Progenitor cell of endocrine pancreas (in vitro differentiated cells): ENCODE measurements at regions not wholly inside any gene's neighbourhood (a gene's known extent, or its start where the extent isn't known, plus 50 kb on each side); places are given as distances from the start of the nearest gene placed in this dataset.

Source experiments
- DNase-seq: peaks from one replicate; pipeline ENCODE4 v3.0.0; 2021; ENCODE audit warnings: low spot score; ENCODE audit not compliant: unreplicated experiment
- H3K27ac Mint-ChIP-seq: 2 replicates; pipeline ENCODE4 v1.8.0; 2021; ENCODE audit warnings: mild to moderate bottlenecking, moderate library complexity, mixed read lengths
- H3K27me3 Mint-ChIP-seq: 2 replicates; pipeline ENCODE4 v1.8.0; 2021; ENCODE audit warnings: mixed read lengths
- H3K36me3 Mint-ChIP-seq: 2 replicates; pipeline ENCODE4 v1.8.0; 2022; ENCODE audit warnings: mixed read lengths; ENCODE audit not compliant: insufficient read depth
- H3K4me1 Mint-ChIP-seq: 2 replicates; pipeline ENCODE4 v1.8.0; 2021; ENCODE audit warnings: low read depth, mixed read lengths
- H3K4me3 Mint-ChIP-seq: 2 replicates; pipeline ENCODE4 v1.8.0; 2021; ENCODE audit warnings: low read depth, mild to moderate bottlenecking, moderate library complexity, mixed read lengths
- H3K9me3 Mint-ChIP-seq: 2 replicates; pipeline ENCODE4 v1.8.0; 2021; ENCODE audit warnings: low read depth, mixed read lengths
- CTCF ChIP-seq: fragments of 200-600 bp; sonication (generic); IDR thresholded peaks from one replicate; pipeline ENCODE4 v1.5.0; 2021; ENCODE audit warnings: antibody characterized with exemption, mild to moderate bottlenecking; ENCODE audit not compliant: unreplicated experiment

- no peak overlapping the region for H3K4me3 Mint-ChIP-seq
- no peak overlapping the region for H3K27ac Mint-ChIP-seq
- H3K4me1 Mint-ChIP-seq = peaks cover 6% of the 10 kb centered on the region
Measured at GRCh38 chr9:78383130-78383529, 86.2 kb downstream of the PSAT1 start.

GRCh38 chr9:78386348-78386747 is 89.4 kb downstream of the PSAT1 start:
- no peaks in the 10 kb centered on the region for H3K9me3 Mint-ChIP-seq
- H3K27ac Mint-ChIP-seq = no peak overlapping the region
- H3K4me3 Mint-ChIP-seq = no peak overlapping the region
- no peaks in the 10 kb centered on the region for H3K27me3 Mint-ChIP-seq
- no peak for TF ChIP-seq CTCF
- DNase-seq = no peak
- no peaks in the 10 kb centered on the region for H3K36me3 Mint-ChIP-seq
- peaks cover 6% of the 10 kb centered on the region for H3K4me1 Mint-ChIP-seq

More at GRCh38 chr9:78383130-78383529, 86.2 kb downstream of the PSAT1 start:
- Mint-ChIP-seq H3K9me3 (peaks cover 4% of the 10 kb centered on the region), H3K27me3 (no peaks in the 10 kb centered on the region), H3K36me3 (no peaks in the 10 kb centered on the region)
- no peak for DNase-seq
- TF ChIP-seq CTCF = no peak

GRCh38 chr9:78386773-78387172 is 89.8 kb downstream of the PSAT1 start:
- H3K9me3 Mint-ChIP-seq = no peaks in the 10 kb centered on the region
- H3K27me3 Mint-ChIP-seq = no peaks in the 10 kb centered on the region
- peaks cover 6% of the 10 kb centered on the region for H3K4me1 Mint-ChIP-seq
- TF ChIP-seq CTCF = no peak
- no peak overlapping the region for H3K27ac Mint-ChIP-seq
- H3K4me3 Mint-ChIP-seq = no peak overlapping the region
- no peak for DNase-seq
- H3K36me3 Mint-ChIP-seq = no peaks in the 10 kb centered on the region

- no peak overlapping the region for H3K27ac Mint-ChIP-seq
- H3K4me3 Mint-ChIP-seq = no peak overlapping the region
- TF ChIP-seq CTCF = no peak
- no peak for DNase-seq
- peaks cover 8% of the 10 kb centered on the region for H3K4me1 Mint-ChIP-seq
- H3K9me3 Mint-ChIP-seq = peaks cover 14% of the 10 kb centered on the region
- H3K27me3 Mint-ChIP-seq = peaks cover 3% of the 10 kb centered on the region
- H3K36me3 Mint-ChIP-seq = no peaks in the 10 kb centered on the region
Measured at GRCh38 chr9:78393340-78393739, 96.4 kb downstream of the PSAT1 start.

- H3K4me3 Mint-ChIP-seq = no peak overlapping the region
- peaks cover 3% of the 10 kb centered on the region for H3K27me3 Mint-ChIP-seq
- H3K9me3 Mint-ChIP-seq = peaks cover 14% of the 10 kb centered on the region
- no peak overlapping the region for H3K27ac Mint-ChIP-seq
- TF ChIP-seq CTCF = no peak
- H3K4me1 Mint-ChIP-seq = peaks cover 8% of the 10 kb centered on the region
- no peaks in the 10 kb centered on the region for H3K36me3 Mint-ChIP-seq
- DNase-seq = no peak
Measured at GRCh38 chr9:78393932-78394331, 97.0 kb downstream of the PSAT1 start.
